ENCODE measurements at regions not wholly inside any gene's neighbourhood (a gene's known extent, or its start where the extent isn't known, plus 50 kb on each side); places are given as distances from the start of the nearest gene placed in this dataset.

GRCh38 chr4:120175272-120175671, 108.6 kb upstream of the MAD2L1 start:
- Mint-ChIP-seq H3K27me3 (ENCODE audit: insufficient read depth) (peaks cover 2% of the 10 kb centered on the region), H3K4me1 (ENCODE audit: low read depth) (no peaks in the 10 kb centered on the region), H3K27ac (no peak overlapping the region), H3K36me3 (ENCODE audit: low read depth) (no peaks in the 10 kb centered on the region), H3K9me3 (no peaks in the 10 kb centered on the region), H3K4me3 (no peak overlapping the region)
- intact Hi-C loops (cut with micrococcal nuclease) = no loop called here
- DNase-seq (ENCODE audit: low spot score) = no peak

GRCh38 chr4:120163895-120164294, 97.2 kb upstream of the MAD2L1 start:
- no peak for DNase-seq (ENCODE audit: low spot score)
- Mint-ChIP-seq H3K4me3 (no peak overlapping the region), H3K27ac (no peak overlapping the region), H3K27me3 (ENCODE audit: insufficient read depth) (peaks cover 6% of the 10 kb centered on the region), H3K36me3 (ENCODE audit: low read depth) (no peaks in the 10 kb centered on the region), H3K4me1 (ENCODE audit: low read depth) (no peaks in the 10 kb centered on the region), H3K9me3 (no peaks in the 10 kb centered on the region)
- intact Hi-C loops (cut with micrococcal nuclease) = no loop called here

- no peak for DNase-seq (ENCODE audit: low spot score)
- Mint-ChIP-seq H3K36me3 (ENCODE audit: low read depth) (no peaks in the 10 kb centered on the region), H3K27ac (no peak overlapping the region), H3K4me3 (no peak overlapping the region), H3K27me3 (ENCODE audit: insufficient read depth) (peaks cover 8% of the 10 kb centered on the region), H3K4me1 (ENCODE audit: low read depth) (no peaks in the 10 kb centered on the region), H3K9me3 (no peaks in the 10 kb centered on the region)
- intact Hi-C loops (cut with micrococcal nuclease) = loop anchor here (5.0 to 10.0 kb wide), 5 partner anchors 87 to 1568 kb away; no protein-coding TSS in a partner anchor
Observed at GRCh38 chr4:120158841-120159463, 92.3 kb upstream of the MAD2L1 start.

- no peak overlapping the region for H3K4me3 Mint-ChIP-seq
- no peaks in the 10 kb centered on the region for H3K36me3 Mint-ChIP-seq (ENCODE audit: low read depth)
- DNase-seq (ENCODE audit: low spot score) = no peak
- H3K9me3 Mint-ChIP-seq = no peaks in the 10 kb centered on the region
- H3K27ac Mint-ChIP-seq = no peak overlapping the region
- peaks cover 8% of the 10 kb centered on the region for H3K27me3 Mint-ChIP-seq (ENCODE audit: insufficient read depth)
- no peaks in the 10 kb centered on the region for H3K4me1 Mint-ChIP-seq (ENCODE audit: low read depth)
- intact Hi-C loops (cut with micrococcal nuclease) = loop anchor here (5.0 to 10.0 kb wide), 5 partner anchors 86 to 1569 kb away; no protein-coding TSS in a partner anchor
Observed at GRCh38 chr4:120158046-120158445, 91.4 kb upstream of the MAD2L1 start.

- Mint-ChIP-seq H3K4me1 (ENCODE audit: low read depth) (no peaks in the 10 kb centered on the region), H3K9me3 (no peaks in the 10 kb centered on the region), H3K27me3 (ENCODE audit: insufficient read depth) (peaks cover 7% of the 10 kb centered on the region), H3K4me3 (no peak overlapping the region), H3K36me3 (ENCODE audit: low read depth) (no peaks in the 10 kb centered on the region), H3K27ac (no peak overlapping the region)
- intact Hi-C loops (cut with micrococcal nuclease) = loop anchor here (1.0 to 10.0 kb wide), 8 partner anchors 84 to 1571 kb away; no protein-coding TSS in a partner anchor
- DNase-seq (ENCODE audit: low spot score) = no peak
Observed at GRCh38 chr4:120156120-120156718, 89.6 kb upstream of the MAD2L1 start.

GRCh38 chr4:120155287-120155686, 88.6 kb upstream of the MAD2L1 start:
- H3K27me3 Mint-ChIP-seq (ENCODE audit: insufficient read depth) = peaks cover 10% of the 10 kb centered on the region
- no peak overlapping the region for H3K4me3 Mint-ChIP-seq
- H3K36me3 Mint-ChIP-seq (ENCODE audit: low read depth) = no peaks in the 10 kb centered on the region
- intact Hi-C loops (cut with micrococcal nuclease) = loop anchor here (5.0 to 10.0 kb wide), 5 partner anchors 83 to 1572 kb away; no protein-coding TSS in a partner anchor
- no peaks in the 10 kb centered on the region for H3K4me1 Mint-ChIP-seq (ENCODE audit: low read depth)
- no peaks in the 10 kb centered on the region for H3K9me3 Mint-ChIP-seq
- no peak for DNase-seq (ENCODE audit: low spot score)
- H3K27ac Mint-ChIP-seq = no peak overlapping the region

- Mint-ChIP-seq H3K27me3 (ENCODE audit: insufficient read depth) (no peaks in the 10 kb centered on the region), H3K4me3 (no peak overlapping the region), H3K27ac (no peak overlapping the region), H3K4me1 (ENCODE audit: low read depth) (no peaks in the 10 kb centered on the region), H3K36me3 (ENCODE audit: low read depth) (no peaks in the 10 kb centered on the region), H3K9me3 (no peaks in the 10 kb centered on the region)
- intact Hi-C loops (cut with micrococcal nuclease) = no loop called here
- DNase-seq (ENCODE audit: low spot score) = no peak
Observed at GRCh38 chr4:120144634-120145033, 78.0 kb upstream of the MAD2L1 start.

GRCh38 chr4:120144041-120144440, 77.4 kb upstream of the MAD2L1 start:
- intact Hi-C loops (cut with micrococcal nuclease) = no loop called here
- Mint-ChIP-seq H3K27me3 (ENCODE audit: insufficient read depth) (peaks cover 2% of the 10 kb centered on the region), H3K36me3 (ENCODE audit: low read depth) (no peaks in the 10 kb centered on the region), H3K4me3 (no peak overlapping the region), H3K9me3 (no peaks in the 10 kb centered on the region), H3K27ac (no peak overlapping the region), H3K4me1 (ENCODE audit: low read depth) (no peaks in the 10 kb centered on the region)
- no peak for DNase-seq (ENCODE audit: low spot score)

- no peak overlapping the region for H3K27ac Mint-ChIP-seq
- peaks cover 4% of the 10 kb centered on the region for H3K27me3 Mint-ChIP-seq (ENCODE audit: insufficient read depth)
- intact Hi-C loops (cut with micrococcal nuclease) = no loop called here
Observed at GRCh38 chr4:120139392-120139791, 72.7 kb upstream of the MAD2L1 start.

GRCh38 chr4:120132935-120133334, 66.3 kb upstream of the MAD2L1 start:
- Mint-ChIP-seq H3K4me1 (ENCODE audit: low read depth) (no peaks in the 10 kb centered on the region), H3K27ac (no peak overlapping the region), H3K36me3 (ENCODE audit: low read depth) (no peaks in the 10 kb centered on the region), H3K27me3 (ENCODE audit: insufficient read depth) (peaks cover 7% of the 10 kb centered on the region), H3K4me3 (no peak overlapping the region), H3K9me3 (no peaks in the 10 kb centered on the region)
- intact Hi-C loops (cut with micrococcal nuclease) = no loop called here
- DNase-seq (ENCODE audit: low spot score) = no peak

More at GRCh38 chr4:120139392-120139791, 72.7 kb upstream of the MAD2L1 start:
- no peaks in the 10 kb centered on the region for H3K9me3 Mint-ChIP-seq
- no peaks in the 10 kb centered on the region for H3K4me1 Mint-ChIP-seq (ENCODE audit: low read depth)
- H3K4me3 Mint-ChIP-seq = no peak overlapping the region
- H3K36me3 Mint-ChIP-seq (ENCODE audit: low read depth) = no peaks in the 10 kb centered on the region
- no peak for DNase-seq (ENCODE audit: low spot score)

GRCh38 chr4:120130786-120131185, 64.1 kb upstream of the MAD2L1 start:
- Mint-ChIP-seq H3K4me1 (ENCODE audit: low read depth) (no peaks in the 10 kb centered on the region), H3K9me3 (no peaks in the 10 kb centered on the region), H3K27ac (no peak overlapping the region), H3K27me3 (ENCODE audit: insufficient read depth) (peaks cover 7% of the 10 kb centered on the region), H3K4me3 (no peak overlapping the region), H3K36me3 (ENCODE audit: low read depth) (no peaks in the 10 kb centered on the region)
- intact Hi-C loops (cut with micrococcal nuclease) = no loop called here
- no peak for DNase-seq (ENCODE audit: low spot score)
